Inflammatory macrophage treated with lipopolysaccharide for 1 hour (primary cell): ENCODE measurements at regions not wholly inside any gene's neighbourhood (a gene's known extent, or its start where the extent isn't known, plus 50 kb on each side); places are given as distances from the start of the nearest gene placed in this dataset.
"Not testable (repeated sequence)": the region's sequence is repeated elsewhere in the genome, so short reads cannot be mapped to it uniquely, and the experiment has no call there.

Source experiments
- DNase-seq, 2 donors: peaks; one replicate each; pipeline ENCODE4 v3.0.0-alpha.2; 2020 to 2022

DNA sequence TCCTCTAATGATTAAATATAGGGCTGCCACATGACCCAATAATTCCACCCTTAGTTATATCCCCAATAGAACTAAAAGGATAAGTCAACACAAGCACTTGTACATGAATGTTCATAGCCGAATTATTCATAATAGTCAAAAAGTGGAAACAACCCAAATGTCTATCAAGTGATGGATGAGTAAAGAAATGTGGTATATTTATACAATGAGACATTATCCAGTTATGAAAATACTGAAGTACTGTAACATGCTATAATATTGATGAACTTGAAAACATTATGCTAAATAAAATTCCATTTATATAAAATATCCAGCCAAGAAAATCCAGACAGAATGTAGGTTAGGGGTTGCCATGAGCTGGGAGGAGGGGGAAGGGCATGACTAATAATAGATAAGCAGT lies 436.7 kb upstream of the AADAT start:
- DNase-seq, result no peak

DNA sequence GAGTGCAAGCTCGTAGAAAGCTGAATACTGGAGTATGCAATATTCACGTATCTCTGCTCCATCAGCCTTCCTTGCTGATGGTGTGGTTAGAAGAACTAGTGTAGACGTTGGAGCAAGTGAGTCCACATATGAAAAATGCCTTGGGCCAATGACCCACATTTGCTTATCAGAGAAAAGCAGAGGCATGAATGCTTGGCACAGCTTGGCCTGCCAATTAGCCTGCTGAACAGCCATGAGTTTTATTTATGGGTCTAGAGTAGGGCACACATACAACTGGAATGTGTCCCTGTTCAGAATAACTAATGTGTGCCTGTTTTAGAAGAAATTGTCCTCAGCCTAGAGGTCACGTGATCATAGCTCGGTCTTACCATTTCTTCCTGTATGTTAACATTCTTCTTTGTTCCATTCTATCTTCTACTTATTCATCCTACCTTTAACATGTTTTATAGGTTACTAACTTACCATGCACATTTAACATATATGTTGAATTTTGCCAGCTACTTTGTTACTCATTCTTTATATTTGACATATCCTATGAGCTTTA lies 432.7 kb upstream of the AADAT start:
- no peak for DNase-seq

DNA sequence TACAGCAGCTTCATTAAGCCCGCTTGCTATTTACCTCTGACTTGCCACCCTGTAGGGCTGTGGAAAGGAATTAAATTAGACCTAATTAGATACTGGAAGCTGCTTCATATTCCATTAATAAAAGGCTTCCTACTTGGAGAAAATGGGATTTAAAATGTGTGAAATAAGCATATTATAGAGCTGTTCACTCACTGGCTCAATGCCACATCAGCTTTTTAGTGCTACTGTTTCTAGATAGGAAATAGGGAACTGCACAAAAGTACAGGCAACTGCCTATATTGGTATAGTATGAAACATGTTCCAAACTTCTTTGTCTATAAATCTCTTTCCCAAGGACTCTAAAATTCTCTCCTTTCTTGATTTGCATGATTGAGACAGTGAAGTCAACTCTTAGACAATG lies 407.9 kb upstream of the AADAT start:
- no peak for DNase-seq

DNA sequence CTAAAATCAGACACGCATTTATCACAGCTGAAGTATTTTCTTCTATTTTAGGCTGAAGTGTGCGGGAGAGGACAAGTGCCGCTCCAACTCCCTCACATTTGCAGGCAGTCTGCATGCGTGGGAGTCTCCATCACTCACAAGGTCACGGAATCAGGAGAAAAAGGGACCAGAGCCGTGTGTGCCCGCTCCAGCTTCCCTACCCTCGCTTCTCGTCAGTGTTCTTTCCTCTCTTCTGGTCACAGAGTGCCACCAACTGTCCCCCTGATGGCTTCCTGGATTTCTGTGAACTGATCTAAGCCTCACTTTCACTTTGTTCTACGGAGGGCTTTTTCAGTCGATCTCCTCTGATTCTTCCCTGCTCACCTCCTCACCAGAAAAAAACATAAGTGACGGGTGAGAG lies 407.4 kb upstream of the AADAT start:
- no peak for DNase-seq

DNA sequence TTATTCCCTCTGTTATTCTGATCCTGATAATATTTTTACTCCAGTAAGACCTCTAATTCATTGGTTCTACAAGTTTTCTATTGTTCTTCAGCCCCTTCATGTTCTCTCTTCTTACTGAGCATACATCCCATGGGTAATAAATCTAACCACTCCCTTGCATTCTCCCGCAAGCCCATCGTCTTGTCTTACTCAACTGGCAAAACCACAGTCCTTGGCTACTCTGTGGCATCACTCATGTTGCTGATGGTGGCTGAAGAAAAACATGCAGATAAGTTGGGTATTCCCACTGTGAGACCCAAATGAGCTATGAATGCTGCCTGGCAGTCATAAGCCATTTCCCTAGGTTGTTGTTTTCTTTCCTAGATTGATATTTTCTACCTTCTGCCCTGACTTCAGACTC lies 402.2 kb upstream of the AADAT start:
- no peak for DNase-seq

DNA sequence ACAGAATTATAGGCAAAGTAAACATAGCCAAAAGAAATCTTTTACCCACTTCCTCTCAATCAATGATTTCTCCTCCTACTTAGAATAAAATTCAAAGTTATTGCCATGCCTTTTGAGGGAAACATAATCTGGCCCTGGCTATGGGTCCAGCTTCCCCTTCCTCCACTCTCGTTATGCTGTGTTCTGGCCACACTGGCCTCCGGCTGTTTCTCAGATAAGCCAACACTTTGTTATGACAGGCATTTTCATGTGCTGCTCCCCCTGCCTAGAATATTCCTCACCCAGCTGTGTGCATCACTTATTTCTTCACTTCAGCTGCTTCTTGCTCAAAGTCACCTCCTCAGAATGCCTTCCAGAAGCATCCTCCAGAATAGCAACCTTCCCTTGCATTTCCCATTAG lies 386.6 kb upstream of the AADAT start:
- no peak for DNase-seq

DNA sequence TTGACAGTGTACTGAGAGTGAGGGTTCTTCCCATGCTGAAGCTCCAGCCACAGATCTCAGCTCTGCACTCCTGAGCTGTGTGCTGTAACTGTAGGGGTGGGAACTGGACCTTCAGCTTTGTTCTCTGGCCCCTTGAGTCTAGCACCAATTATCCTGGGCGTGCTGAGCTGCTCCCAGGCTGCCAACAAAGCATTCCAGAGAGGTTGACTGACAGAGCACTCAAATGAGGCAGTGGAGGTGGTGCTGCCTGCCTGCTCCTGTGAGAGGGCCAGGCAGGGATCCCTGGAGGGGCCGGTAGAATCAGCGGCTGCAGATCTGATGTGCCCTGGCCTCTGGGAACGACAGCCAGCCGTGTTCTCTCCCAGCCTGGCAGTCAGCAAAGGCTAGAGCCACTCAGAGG lies 375.7 kb upstream of the AADAT start:
- DNase-seq, result no peak

DNA sequence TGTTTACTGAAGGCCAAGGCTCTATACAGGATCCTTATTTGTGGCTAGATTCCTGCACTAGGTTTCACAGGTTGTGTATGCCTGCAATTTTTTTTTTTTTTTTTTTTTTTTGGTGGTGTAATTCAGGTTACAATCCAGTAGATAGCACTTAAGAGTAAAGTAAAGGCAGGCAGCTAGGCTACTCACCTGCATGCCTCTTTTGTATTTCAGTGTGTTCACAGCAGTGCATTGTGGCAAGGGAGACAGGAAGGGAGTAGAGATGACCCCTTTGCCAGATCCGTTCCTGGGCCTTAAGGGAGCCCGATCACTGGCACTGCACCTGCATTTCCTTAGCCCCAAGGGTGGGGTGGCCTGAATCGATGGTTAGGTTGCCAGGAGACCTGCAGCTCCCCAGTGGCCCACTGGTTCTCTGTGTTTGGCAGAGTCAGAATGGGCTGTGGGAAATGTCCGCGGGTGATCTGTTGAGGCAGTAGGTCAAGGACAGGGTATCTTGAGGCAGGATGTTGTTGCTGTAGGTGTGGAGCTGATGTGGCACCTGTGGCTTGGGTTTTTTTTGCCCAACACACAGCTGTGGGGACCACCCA lies 374.9 kb upstream of the AADAT start:
- no peak for DNase-seq

DNA sequence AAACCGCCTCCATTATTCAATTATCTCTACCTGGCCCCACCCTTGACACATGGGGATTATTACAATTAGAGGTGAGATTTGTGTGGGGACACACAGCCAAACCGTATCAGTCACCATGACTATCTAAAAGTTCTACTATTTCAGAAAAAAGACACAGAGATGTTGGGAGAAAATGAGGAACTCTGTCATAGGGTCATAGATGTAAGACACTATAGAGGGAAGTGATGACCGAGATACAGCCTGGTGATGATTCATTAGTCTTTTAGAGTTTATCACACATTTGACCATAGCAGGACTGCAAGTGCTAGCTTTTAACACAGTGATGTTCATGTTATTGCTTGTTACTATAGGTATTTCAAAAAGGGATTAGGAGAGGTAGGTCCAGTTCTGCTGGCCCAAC lies 357.0 kb upstream of the AADAT start:
- no peak for DNase-seq

DNA sequence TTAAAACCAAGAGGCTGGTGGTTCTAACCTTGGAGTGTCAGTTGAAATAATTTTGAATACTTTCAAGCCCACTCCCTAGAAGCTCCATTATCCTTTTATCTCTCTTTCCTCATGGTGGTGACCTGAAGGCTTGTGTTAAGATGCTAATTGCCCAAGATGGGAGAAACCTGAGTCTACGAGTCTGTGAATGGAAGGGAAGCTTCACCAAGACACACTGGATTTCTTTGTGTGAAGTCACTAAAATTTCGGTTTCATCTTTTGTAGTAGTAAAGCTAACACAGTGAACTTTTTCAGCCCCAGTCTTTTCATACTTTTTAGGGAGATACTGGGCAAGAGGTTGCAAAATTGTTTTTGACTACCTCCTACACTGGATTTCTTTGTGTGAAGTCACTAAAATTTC lies 351.4 kb upstream of the AADAT start:
- not testable (repeated sequence) for DNase-seq

DNA sequence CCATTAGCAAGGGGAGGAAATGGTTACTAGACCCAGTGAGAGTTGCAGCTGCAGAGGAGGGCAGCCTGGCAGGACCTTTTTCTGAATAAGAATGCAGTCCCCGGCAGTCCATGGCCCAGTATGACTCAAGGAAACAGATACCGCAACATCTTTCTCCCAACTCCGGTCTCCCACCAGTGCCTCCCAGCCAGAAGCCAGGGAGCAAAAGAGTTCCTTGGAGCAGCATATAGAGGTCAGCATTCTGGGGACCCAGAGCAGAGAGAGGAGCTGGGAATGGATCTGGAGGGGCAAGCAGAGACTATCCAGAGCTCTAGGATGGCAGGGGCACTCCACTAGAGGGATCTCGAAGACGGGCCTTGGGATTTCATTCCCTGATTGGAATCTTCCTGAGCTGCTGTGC lies 339.2 kb upstream of the AADAT start:
- no peak for DNase-seq

DNA sequence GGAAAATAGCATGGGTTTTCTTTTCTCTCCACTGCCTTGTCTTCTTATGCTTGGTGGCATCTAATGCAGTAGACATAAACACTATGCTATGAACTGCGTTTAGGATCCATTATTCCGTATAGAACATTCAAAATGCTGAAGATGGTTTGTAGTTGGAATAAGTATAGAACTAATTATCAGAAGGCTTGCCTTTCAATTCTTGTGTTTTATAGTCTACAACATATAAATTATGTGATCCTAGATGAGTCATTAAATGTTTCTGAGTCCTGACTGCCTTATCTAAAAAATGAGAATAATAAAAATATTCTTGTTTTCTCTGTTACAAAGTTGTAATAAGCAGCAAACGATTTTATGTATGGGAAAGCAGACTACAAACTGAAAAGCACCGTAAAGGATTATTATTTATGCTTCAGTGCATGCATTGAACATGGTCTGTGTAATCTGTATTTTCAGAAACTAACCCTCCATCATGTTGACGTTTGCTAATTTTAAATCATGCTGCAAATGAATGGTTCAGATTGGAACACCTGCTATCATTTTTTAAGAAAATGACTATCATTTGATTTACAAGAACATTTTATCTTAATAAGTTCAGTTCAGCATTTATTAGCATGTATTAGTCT lies 335.9 kb upstream of the AADAT start:
- no peak for DNase-seq

DNA sequence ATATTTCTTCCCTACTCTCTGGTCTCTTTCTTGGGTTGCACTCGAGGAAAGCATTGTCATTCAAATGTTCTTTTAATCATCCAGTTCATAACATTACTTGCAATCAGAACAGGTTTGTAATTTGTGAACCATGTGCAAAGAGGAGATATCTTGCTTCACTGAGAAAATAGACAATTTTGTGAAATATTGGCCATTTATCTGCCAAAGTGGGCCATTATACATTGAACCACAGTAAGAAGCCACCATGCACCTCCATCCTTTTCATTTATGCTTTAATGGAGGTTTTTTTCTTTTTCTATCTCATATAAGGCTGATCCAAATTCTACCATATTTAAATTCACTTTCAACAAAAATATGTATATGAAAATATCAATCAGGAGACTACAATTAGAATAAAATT lies 335.3 kb upstream of the AADAT start:
- no peak for DNase-seq

DNA sequence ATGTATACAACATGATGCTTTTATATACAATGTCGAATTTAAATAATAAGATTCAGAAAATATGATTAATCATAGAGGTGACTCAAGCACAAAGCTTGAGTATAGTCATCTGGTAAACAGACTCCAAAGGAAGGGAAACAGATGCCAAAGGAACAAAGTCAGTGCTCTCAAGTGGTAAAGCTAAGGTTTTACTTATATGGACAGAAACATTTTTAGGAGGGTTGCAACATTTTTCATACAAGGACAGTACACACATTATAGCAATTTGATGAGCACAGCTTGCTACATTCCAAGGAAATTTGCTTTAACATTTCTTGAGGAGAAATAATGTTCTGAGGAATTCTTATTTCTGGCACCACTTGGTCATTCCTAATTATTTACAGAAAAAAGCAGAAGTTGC lies 333.4 kb upstream of the AADAT start:
- no peak for DNase-seq

DNA sequence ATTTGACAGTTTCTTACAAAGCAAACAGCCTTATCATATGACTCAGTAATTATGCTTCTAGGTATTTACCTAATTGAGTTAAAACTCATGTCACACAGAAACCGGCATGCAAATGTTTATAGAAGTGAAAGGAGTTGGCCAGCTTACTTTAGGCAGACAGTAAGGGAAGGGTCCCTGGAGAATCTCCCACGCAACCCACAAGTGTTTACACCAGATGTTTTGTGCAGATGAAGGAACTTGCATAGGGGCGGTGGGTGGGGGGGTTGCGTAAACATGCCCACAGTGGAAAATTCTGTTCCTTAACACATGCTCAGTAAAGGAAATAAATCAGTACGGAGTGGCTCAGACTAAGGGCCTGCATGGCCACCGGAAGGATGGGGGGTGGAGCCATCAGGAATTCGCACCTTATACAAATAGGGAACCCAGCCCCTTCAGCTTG lies 330.5 kb upstream of the AADAT start:
- DNase-seq, result no peak

DNA sequence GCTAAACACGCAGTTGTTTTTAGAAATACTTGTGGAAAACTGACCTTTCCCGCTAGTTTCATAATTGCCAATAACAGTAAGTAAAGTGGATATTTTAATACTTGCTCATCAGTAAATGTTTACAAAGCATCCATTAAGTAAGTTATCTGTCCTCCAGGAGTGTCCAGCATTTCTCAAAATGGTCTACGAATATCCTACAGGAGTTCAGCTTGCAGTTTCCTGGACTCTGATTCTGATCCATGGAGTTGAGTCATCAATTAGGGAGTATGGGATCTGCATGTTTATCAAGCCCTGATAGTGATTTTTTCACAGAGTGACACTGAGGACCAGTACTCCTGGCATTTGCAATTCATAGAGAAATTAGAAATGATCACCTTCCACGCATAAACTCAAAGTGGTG lies 325.2 kb upstream of the AADAT start:
- no peak for DNase-seq

DNA sequence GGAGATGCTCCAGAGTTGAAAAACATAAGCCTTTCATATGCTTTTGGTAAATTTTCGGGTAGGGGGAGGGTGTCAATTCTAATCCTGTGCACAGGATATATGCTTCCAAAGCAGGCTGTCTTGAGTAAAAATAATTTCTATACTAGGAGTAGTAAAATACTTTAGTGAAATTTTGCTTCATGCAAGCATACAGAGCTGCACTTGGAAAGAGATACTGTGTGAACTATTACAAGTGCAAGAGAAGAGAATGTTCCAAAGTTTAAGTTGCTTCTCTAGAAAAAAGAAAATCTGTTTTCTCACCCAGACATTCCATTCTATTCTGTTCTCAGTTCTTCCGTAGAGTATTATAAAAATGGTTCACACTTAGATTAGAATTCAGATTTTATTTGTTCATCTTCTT lies 324.6 kb upstream of the AADAT start:
- no peak for DNase-seq

DNA sequence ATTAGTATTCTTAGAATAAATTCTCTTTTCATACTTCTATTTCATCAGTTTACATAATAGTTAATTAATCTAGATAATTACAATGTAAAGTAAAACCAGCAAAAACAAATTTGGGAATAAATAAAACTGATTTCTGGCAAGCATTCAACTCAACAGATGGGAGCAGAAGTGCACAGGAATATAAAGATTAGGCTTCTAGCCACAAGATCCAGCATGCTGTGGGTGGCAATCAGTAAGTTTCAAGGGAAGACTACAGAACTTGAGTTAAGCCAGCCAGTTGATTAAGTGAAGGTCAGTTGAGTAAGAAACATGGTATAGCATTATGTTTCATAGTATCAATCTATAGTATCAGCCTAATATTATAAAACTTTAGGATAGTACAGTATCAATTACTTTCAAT lies 324.2 kb upstream of the AADAT start:
- DNase-seq, result no peak

DNA sequence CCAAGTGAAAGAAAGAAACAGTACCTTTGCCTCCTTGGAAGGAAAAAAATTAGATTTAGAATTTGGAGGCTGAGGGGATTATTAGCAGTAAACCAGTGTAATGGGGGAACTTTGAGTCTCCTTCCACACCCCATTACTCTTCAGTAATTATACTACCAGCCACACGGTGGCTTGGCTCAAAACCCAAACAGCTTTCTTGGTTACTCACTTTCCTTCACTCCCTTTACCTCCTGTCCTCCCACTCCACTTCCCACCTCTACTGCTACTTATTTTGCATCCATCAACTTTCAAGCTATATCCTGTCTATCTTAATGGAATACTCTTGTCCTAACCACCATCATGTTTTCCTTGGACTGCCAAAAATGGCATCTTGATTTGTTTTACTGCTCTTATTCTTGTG lies 310.6 kb upstream of the AADAT start:
- no peak for DNase-seq

DNA sequence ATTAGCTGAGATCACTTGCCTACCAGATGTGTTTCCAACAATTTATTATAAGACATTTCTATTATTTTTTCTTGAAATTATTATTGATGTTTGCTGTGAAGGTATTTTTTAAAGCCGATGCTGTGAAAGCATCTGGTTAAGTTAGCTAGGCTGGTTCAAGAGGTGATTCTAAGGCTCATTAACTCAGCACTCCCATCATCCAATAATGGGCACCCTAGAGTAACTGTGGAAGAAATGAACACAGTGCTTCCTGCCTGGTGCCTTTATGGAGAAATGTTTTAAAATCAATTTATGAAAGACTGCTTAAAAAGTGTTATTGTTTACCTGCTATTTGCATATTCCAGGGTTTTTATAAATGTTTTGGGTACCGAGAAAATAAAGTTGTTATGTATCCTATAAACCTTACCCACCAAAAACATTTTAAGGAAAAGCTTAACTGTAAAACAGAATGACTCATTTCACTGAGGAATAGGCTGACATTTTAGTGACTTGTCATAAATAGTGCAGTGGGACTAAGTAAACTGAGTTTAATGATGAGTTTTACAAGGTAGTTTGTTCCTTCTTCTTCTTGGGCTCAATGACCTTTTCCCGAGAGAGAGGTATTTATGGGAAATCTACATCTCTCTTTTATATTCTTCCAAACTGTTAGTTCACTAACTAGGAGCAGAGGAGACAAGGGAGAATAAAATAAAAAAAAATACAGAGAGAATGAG lies 310.0 kb upstream of the AADAT start:
- no peak for DNase-seq

DNA sequence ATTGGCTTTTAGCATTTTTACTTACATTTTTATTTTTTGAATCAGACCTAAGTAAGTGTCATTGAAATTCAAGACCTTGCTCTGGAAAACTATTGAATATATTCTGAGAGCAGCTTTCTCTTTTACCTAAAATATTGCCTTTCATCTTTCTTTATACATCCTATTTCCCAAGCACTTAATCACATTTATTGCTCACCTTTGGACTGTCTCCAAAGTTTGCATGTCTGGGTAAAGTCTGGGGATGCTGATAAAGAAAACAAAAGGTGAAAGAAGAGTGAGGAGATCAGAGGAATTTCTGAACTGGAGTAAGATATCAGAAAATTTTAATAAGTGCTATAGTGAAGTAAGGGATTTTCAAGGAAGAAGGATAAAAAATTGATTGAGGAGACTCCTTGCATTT lies 308.5 kb upstream of the AADAT start:
- DNase-seq, result no peak

DNA sequence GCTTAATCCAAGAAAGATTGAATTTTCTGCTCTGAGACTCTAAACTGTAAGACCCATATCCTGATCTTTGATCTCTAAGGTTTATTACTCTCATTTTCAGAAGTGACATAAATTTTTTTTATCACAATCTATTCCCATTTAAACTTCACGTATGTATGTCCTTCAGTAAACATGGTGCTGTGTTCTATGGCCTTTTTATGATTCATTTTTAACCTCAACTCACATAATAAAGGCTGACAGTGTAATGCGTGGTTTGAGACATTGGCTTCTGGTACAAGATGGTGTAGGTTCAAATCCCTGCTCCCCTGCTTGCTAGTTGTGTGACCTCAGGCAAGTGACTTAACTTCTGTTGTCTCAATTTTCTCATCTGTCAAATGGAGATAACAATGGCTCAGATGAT lies 306.0 kb upstream of the AADAT start:
- no peak for DNase-seq

DNA sequence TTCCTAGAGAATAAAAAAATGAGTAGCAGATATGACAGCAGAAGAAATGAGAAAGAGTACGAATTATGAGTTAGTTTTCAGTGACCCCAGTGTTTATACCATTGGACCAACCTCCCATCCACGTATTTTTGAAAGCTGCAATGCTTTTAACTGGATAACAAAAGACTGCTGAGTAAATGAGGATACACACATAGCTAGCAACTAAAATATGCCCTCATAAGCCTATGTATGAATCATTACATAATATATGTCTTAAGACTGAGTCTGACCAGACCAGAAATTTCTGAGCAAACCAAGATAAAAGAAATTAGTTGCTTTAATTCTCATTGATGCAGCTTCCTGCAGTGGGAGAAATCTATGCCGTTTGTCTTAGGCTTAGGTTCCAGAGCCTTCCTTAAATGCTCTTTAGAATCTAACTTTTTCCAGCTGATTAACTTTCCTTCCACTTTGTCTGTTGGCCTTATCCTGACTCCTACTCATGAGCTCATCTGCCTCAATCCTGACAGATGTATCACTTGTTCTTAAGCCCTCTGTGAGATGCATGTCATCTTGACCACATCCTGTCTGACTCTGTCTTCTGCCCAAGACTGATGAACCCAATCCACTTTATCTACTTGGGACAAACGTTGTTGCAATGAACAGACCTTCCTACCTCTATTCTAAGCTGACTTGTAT lies 301.4 kb upstream of the AADAT start:
- no peak for DNase-seq

DNA sequence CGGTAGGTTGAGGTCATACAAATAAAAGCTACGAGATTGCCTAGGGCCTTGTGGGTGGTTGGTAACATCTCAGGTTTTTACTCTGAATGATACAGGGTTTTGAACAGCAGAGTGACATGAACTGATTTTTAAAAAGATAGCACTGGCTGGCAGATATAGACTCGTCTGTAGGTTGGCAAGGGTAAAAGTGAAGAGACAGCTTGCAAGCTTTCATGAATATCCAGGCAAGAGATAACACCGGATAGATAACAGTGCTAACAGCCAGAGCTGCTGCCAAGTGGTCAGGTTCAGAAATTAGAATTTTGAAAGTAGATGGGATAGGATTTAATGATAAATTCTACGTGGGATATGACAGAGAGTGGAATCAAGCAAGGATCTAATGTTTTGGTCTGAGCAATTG lies 299.7 kb upstream of the AADAT start:
- no peak for DNase-seq
